HG03575 (cell line): ENCODE measurements at regions not wholly inside any gene's neighbourhood (a gene's known extent, or its start where the extent isn't known, plus 50 kb on each side); places are given as distances from the start of the nearest gene placed in this dataset.
"Not testable (repeated sequence)": the region's sequence is repeated elsewhere in the genome, so short reads cannot be mapped to it uniquely, and the experiment has no call there.

ENCODE experiments used
- ATAC-seq: cut with Tn5 transposase; IDR thresholded peaks from one replicate; pipeline ENCODE4 v1.9.1; 2021; ENCODE audit not compliant: unreplicated experiment, insufficient number of reproducible peaks, low FRiP score; ENCODE audit errors: extremely low read depth

GRCh38 chr6:164692772-164693510, 616.5 kb downstream of the C6orf118 start:
- no peak for ATAC-seq

GRCh38 chr6:164690702-164691500, 618.5 kb downstream of the C6orf118 start:
- no peak for ATAC-seq

GRCh38 chr6:164690241-164690640, 619.2 kb downstream of the C6orf118 start:
- no peak for ATAC-seq

- no peak for ATAC-seq
Observed at GRCh38 chr6:164665328-164665727, 644.1 kb downstream of the C6orf118 start.

GRCh38 chr6:164663634-164664033, 645.8 kb downstream of the C6orf118 start:
- no peak for ATAC-seq

- no peak for ATAC-seq
Observed at GRCh38 chr6:164661716-164662115, 647.7 kb downstream of the C6orf118 start.

GRCh38 chr6:164660781-164661180, 648.6 kb downstream of the C6orf118 start:
- ATAC-seq, result no peak

- ATAC-seq, result no peak
Observed at GRCh38 chr6:164640956-164641355, 668.4 kb downstream of the C6orf118 start.

- ATAC-seq, result no peak
Observed at GRCh38 chr6:164628302-164628931, 681.0 kb downstream of the C6orf118 start.

- ATAC-seq, result no peak
Observed at GRCh38 chr6:164616917-164617524, 692.4 kb downstream of the C6orf118 start.

GRCh38 chr6:164612751-164613150, 696.7 kb downstream of the C6orf118 start:
- no peak for ATAC-seq

- not testable (repeated sequence) for ATAC-seq
Observed at GRCh38 chr6:164610859-164611258, 698.5 kb downstream of the C6orf118 start.

GRCh38 chr6:164602415-164602814, 707.0 kb downstream of the C6orf118 start:
- ATAC-seq, result not testable (repeated sequence)

GRCh38 chr6:164581563-164581962, 727.8 kb downstream of the C6orf118 start:
- ATAC-seq, result no peak

GRCh38 chr6:164579035-164579434, 730.4 kb downstream of the C6orf118 start:
- ATAC-seq, result no peak

- no peak for ATAC-seq
Observed at GRCh38 chr6:164578616-164579015, 730.8 kb downstream of the C6orf118 start.

GRCh38 chr6:164570801-164571200, 738.6 kb downstream of the C6orf118 start:
- ATAC-seq, result no peak

GRCh38 chr6:164569509-164569908, 739.9 kb downstream of the C6orf118 start:
- ATAC-seq, result no peak

- ATAC-seq, result no peak
Observed at GRCh38 chr6:164563924-164564323, 745.5 kb downstream of the C6orf118 start.
